Uterus (tissue), 2 donors: ENCODE measurements at regions not wholly inside any gene's neighbourhood (a gene's known extent, or its start where the extent isn't known, plus 50 kb on each side); places are given as distances from the start of the nearest gene placed in this dataset.

Source experiments
- CTCF ChIP-seq, 4 experiments: fragments of 200-600 bp in 2 of 4; fragments of 450-650 bp in 2 of 4; sonication (generic) in 2 of 4; IDR thresholded peaks; one replicate each; pipeline ENCODE4 v1.5.1; 2016 to 2019; ENCODE audit warnings: antibody characterized with exemption in 4 of 4, mild to moderate bottlenecking in 2 of 4, moderate library complexity in 1 of 4
- POLR2A ChIP-seq, 2 donors: fragments of 450-650 bp; IDR thresholded peaks; one replicate each; pipeline ENCODE4 v1.6.1; 2016; ENCODE audit warnings: antibody characterized with exemption in 2 of 2, mild to moderate bottlenecking in 1 of 2, moderate library complexity in 1 of 2

DNA sequence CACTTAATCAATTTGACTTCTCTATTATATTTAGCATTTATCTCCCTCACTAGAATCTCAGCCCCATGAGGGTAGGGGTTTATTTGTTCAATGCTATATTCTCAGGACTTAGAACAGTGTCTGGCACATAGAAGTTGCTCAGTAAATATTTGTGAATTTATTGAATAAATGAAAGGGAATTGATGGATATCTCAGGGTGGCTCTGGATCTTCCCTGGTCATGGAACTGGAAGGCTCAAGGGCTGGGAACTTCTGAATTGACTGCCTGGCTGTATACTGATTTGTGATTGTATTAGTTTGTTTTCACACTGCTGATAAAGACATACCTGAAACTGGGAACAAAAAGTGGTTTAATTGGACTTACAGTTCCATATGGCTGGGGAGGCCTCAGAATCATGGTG, 57.2 kb downstream of the KIF4B start:
- TF ChIP-seq POLR2A (IDR thresholded peaks at IDR 0.05) (no peak), CTCF (IDR thresholded peaks at IDR 0.05) (no peak)
